Astrocyte (in vitro differentiated cells and primary cell): ENCODE measurements at regions not wholly inside any gene's neighbourhood (a gene's known extent, or its start where the extent isn't known, plus 50 kb on each side); places are given as distances from the start of the nearest gene placed in this dataset.

Experiments used
- DNase-seq: peaks from one replicate; pipeline ENCODE4 v3.0.0-alpha.2; 2010; ENCODE audit warnings: low read depth
- FAIRE-seq: peaks from 2 replicates; lab custom pipeline; 2011; peaks lifted over from hg19 to GRCh38; lab: Jason Lieb, UNC
- H2AFZ ChIP-seq: 2 replicates; pipeline ENCODE4 v1.6.0; 2012; ENCODE audit warnings: low read depth, low read length, inconsistent platforms
- H3K27ac ChIP-seq: 2 replicates; pipeline ENCODE4 v1.5.1; 2011; ENCODE audit warnings: low read depth, low read length, inconsistent platforms
- H3K27me3 ChIP-seq: 2 replicates; pipeline ENCODE4 v1.6.0; 2011; ENCODE audit warnings: low read length, inconsistent platforms; ENCODE audit not compliant: insufficient read depth
- H3K36me3 ChIP-seq: 2 replicates; pipeline ENCODE4 v1.5.1; 2011; ENCODE audit warnings: low read length, inconsistent platforms; ENCODE audit not compliant: insufficient read depth
- H3K4me1 ChIP-seq: 2 replicates; pipeline ENCODE4 v1.5.1; 2011; ENCODE audit warnings: low read length, inconsistent platforms; ENCODE audit not compliant: insufficient read depth
- H3K4me2 ChIP-seq: 2 replicates; pipeline ENCODE4 v1.6.0; 2012; ENCODE audit warnings: low read length, inconsistent platforms
- H3K4me3 ChIP-seq: 2 replicates; pipeline ENCODE4 v1.5.1; 2011; ENCODE audit warnings: low read depth, mild to moderate bottlenecking, low read length, inconsistent platforms; ENCODE audit not compliant: insufficient read depth
- H3K79me2 ChIP-seq: 2 replicates; pipeline ENCODE4 v1.6.0; 2012; ENCODE audit warnings: mild to moderate bottlenecking, low read length, inconsistent platforms; ENCODE audit not compliant: insufficient read depth
- H3K9ac ChIP-seq: 2 replicates; pipeline ENCODE4 v1.6.0; 2012; ENCODE audit warnings: mild to moderate bottlenecking, low read length, inconsistent platforms
- H3K9me3 ChIP-seq: 2 replicates; pipeline ENCODE4 v1.5.1; 2012; ENCODE audit warnings: low read depth, mild to moderate bottlenecking, low read length, inconsistent platforms; ENCODE audit not compliant: insufficient read depth
- H4K20me1 ChIP-seq: 2 replicates; pipeline ENCODE4 v1.6.0; 2012; ENCODE audit warnings: low read length, inconsistent platforms; ENCODE audit not compliant: insufficient read depth
- H3K27ac Mint-ChIP-seq: one replicate; pipeline ENCODE4 v1.8.0; 2021; ENCODE audit warnings: mild to moderate bottlenecking, mixed read lengths; ENCODE audit not compliant: unreplicated experiment
- H3K27me3 Mint-ChIP-seq: one replicate; pipeline ENCODE4 v1.8.0; 2021; ENCODE audit warnings: low read depth, mixed read lengths; ENCODE audit not compliant: unreplicated experiment
- H3K36me3 Mint-ChIP-seq: one replicate; pipeline ENCODE4 v1.8.0; 2021; ENCODE audit warnings: low read depth, mixed read lengths; ENCODE audit not compliant: unreplicated experiment
- H3K4me1 Mint-ChIP-seq: one replicate; pipeline ENCODE4 v1.8.0; 2021; ENCODE audit warnings: low read depth, mixed read lengths; ENCODE audit not compliant: unreplicated experiment
- H3K4me3 Mint-ChIP-seq: one replicate; pipeline ENCODE4 v1.8.0; 2021; ENCODE audit warnings: mild to moderate bottlenecking, moderate library complexity, mixed read lengths; ENCODE audit not compliant: unreplicated experiment
- H3K9me3 Mint-ChIP-seq: one replicate; pipeline ENCODE4 v1.8.0; 2021; ENCODE audit warnings: mild to moderate bottlenecking, mixed read lengths; ENCODE audit not compliant: unreplicated experiment
- CTCF ChIP-seq: IDR thresholded peaks from 2 replicates; pipeline ENCODE4 v1.5.1; 2011; ENCODE audit warnings: low read depth, mild to moderate bottlenecking, inconsistent platforms, low read length, moderate library complexity; ENCODE audit not compliant: insufficient read depth
- EZH2 ChIP-seq: IDR thresholded peaks from 2 replicates; pipeline ENCODE4 v1.6.1; 2012; ENCODE audit warnings: mild to moderate bottlenecking, low read length, inconsistent platforms; ENCODE audit not compliant: insufficient read depth

- no peak for TF ChIP-seq EZH2
- H3K27me3 Mint-ChIP-seq, result no peaks in the 10 kb centered on the region
These were observed 78.5 kb upstream of the UBAC2 start for GRCh38 chr13:99122171-99122570.

GRCh38 chr13:99123101-99124045 lies 77.3 kb upstream of the UBAC2 start:
- Mint-ChIP-seq H3K36me3 (no peaks in the 10 kb centered on the region), H3K27ac (peak overlapping the region; percentile 99), H3K4me3 (peak overlapping the region; percentile 71), H3K27me3 (no peaks in the 10 kb centered on the region), H3K9me3 (peaks cover 7% of the 10 kb centered on the region), H3K4me1 (peaks cover 36% of the 10 kb centered on the region)
- peaks cover 18% of the 10 kb centered on the region for H3K4me1 ChIP-seq
- no peak overlapping the region for H3K4me3 ChIP-seq
- no peaks in the 10 kb centered on the region for H4K20me1 ChIP-seq
- no peak overlapping the region for H2AFZ ChIP-seq
- TF ChIP-seq EZH2 (no peak), CTCF (no peak)
- FAIRE-seq, result peak; percentile 65
- H3K9ac ChIP-seq, result no peak overlapping the region
- DNase-seq, result peak; percentile 42
- no peak overlapping the region for H3K27ac ChIP-seq
- no peaks in the 10 kb centered on the region for H3K9me3 ChIP-seq
- no peaks in the 10 kb centered on the region for H3K27me3 ChIP-seq
- no peaks in the 10 kb centered on the region for H3K79me2 ChIP-seq
- H3K4me2 ChIP-seq, result no peak overlapping the region
- H3K36me3 ChIP-seq, result no peaks in the 10 kb centered on the region

More at GRCh38 chr13:99122171-99122570, 78.5 kb upstream of the UBAC2 start:
- Histone ChIP-seq H3K79me2 (no peaks in the 10 kb centered on the region), H3K4me1 (peaks cover 18% of the 10 kb centered on the region), H3K27ac (no peak overlapping the region), H3K27me3 (no peaks in the 10 kb centered on the region), H3K36me3 (no peaks in the 10 kb centered on the region), H3K4me2 (no peak overlapping the region), H3K9me3 (no peaks in the 10 kb centered on the region), H4K20me1 (no peaks in the 10 kb centered on the region), H3K9ac (no peak overlapping the region), H2AFZ (no peak overlapping the region), H3K4me3 (no peak overlapping the region)
- no peak for FAIRE-seq
- peaks cover 36% of the 10 kb centered on the region for H3K4me1 Mint-ChIP-seq
- no peak for DNase-seq
- no peak overlapping the region for H3K4me3 Mint-ChIP-seq
- H3K9me3 Mint-ChIP-seq, result peaks cover 7% of the 10 kb centered on the region
- H3K36me3 Mint-ChIP-seq, result no peaks in the 10 kb centered on the region
- no peak overlapping the region for H3K27ac Mint-ChIP-seq

- peaks cover 36% of the 10 kb centered on the region for H3K4me1 Mint-ChIP-seq
- Histone ChIP-seq H3K4me3 (no peak overlapping the region), H2AFZ (no peak overlapping the region), H3K27ac (no peak overlapping the region), H3K36me3 (no peaks in the 10 kb centered on the region), H3K9me3 (no peaks in the 10 kb centered on the region), H3K79me2 (no peaks in the 10 kb centered on the region), H3K4me1 (peaks cover 18% of the 10 kb centered on the region), H3K9ac (no peak overlapping the region), H4K20me1 (no peaks in the 10 kb centered on the region), H3K27me3 (no peaks in the 10 kb centered on the region), H3K4me2 (no peak overlapping the region)
- no peaks in the 10 kb centered on the region for H3K36me3 Mint-ChIP-seq
- no peak for DNase-seq
- FAIRE-seq, result no peak
- no peaks in the 10 kb centered on the region for H3K27me3 Mint-ChIP-seq
- peaks cover 7% of the 10 kb centered on the region for H3K9me3 Mint-ChIP-seq
- H3K4me3 Mint-ChIP-seq, result peak overlapping the region; percentile 71
- H3K27ac Mint-ChIP-seq, result peak overlapping the region; percentile 99
- TF ChIP-seq EZH2 (no peak), CTCF (no peak)
These were observed 76.6 kb upstream of the UBAC2 start for GRCh38 chr13:99124046-99124400.
